Stimulated activated CD8-positive, alpha-beta memory T cell treated with anti-CD3 and anti-CD28 coated beads, Interleukin-4, amount 100 ng/mL, for 48 hours (primary cell): ENCODE measurements at regions not wholly inside any gene's neighbourhood (a gene's known extent, or its start where the extent isn't known, plus 50 kb on each side); places are given as distances from the start of the nearest gene placed in this dataset.

Experiments
- DNase-seq: peaks from one replicate; pipeline ENCODE4 v3.0.0-alpha.2; 2020

DNA sequence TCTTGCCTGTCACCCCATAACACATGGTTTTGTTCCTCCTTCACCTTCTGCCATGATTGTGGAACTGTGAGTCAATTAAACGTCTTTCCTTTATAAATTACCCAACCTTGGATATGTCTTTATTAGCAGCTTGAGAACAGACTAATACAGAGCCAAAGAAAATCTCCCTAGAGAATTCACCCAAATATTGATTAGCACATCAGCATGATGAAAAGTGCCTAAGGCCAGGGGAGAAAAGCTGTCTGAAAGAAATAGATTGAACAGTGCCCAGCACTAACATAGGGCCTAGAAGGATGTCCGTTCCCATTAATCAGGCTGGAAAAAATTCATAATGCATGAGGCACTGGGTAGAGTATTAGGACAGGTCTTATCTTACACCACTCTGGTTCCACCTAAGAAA lies 111.9 kb upstream of the CALN1 start:
- DNase-seq, result no peak

DNA sequence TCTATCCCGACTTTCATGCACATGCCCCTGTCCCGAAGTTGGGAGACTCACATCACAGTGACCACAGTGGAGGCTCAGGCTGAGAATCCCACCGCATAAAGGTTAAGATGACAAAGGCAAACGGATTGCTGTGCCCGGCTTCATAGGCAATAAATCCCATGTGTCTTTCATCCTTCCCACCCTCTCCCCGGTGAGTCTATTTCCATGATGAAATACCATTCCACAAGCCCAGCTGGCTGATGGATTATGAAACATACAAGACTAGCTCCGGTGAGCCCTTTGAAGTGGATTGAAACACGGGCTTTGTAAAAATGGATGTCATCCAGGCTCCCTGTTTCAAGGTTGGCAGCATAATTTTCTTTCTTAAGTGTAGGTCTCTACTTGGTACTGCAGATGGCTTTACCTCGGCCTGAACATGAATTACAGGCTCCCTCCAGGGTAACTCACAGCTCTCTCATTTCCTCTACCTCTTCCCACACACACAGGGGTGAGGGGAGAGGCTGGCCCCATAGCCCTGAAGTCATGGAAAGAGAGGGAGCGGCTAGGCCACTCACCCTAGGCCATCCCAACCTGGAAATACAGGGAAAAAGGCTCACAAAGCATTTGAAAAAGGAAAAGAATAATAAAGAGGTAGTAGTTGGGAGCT lies 92.0 kb upstream of the CALN1 start:
- DNase-seq, result no peak

DNA sequence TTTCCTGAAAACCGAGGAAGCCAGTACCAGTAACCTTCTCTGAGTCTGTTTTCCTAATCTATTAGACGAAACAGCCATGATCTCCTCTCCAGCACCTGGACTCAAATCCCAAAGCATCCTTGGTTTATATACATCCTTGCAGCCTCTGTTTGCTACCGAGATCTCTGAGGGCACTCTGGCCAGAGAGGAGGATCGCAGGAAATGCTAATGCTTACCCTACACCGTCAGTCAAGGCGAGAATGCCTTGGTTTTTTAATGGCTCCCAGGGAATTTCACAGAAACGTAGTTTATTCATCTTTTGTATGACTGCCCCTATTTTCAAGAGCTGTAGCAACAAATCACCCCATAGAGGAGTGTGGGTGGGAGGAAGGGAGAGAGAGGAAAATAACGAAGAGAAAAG lies 91.5 kb upstream of the CALN1 start:
- no peak for DNase-seq

DNA sequence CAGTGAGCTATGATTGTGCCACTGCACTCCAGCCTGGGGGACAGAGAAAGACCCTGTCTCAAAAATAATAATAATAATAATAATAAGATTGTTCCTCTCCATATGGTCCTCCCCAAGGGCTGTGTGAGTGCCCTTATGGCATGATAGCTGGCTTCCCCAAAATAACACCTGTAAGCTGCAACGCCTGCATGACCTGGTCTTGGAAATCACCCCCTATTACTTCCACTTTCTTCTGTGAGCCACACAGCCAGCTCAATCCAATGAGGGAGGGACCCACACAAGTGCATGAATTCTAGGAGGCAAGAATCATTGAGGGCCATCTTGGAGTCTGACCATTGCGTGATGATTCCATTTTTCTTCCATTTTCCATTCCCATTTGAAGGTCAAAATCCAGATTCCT lies 82.7 kb upstream of the CALN1 start:
- no peak for DNase-seq

DNA sequence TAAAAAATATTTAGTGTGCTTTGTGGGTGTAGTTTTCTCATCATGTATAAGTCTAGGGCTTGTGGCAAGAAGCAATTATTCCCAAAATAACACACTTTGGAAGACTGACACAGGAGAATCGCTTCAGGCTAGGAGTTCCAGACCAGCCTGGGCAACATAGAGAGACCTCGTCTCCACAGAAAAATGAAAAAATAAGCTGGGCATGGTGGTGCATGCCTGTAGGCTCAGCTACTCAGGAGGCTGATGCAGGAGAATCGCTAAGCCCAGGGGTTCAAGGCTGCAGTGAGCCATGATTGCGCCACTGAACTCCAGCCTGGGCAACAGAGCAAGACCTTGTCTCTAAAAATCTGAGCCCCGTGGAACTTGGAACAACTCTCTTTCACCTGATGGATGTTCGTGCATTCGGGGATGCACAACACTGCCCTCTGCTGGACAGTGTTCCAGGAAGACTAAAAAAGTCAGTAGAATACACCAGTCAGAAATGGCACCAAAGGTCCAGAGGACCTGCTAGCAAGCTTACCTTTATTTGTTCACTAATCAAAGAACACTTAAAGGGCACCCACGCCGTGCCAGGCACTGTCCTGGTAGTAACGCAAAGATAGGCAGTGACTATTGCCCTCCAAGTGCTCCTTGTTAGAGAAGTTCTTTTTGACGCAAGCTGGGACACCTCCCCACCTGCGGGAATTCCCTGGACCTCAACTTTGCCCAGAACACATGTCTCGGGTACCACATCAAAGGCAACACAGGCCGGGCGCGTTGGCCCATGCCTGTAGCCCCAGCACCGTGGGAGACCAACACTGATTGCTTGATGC lies 81.9 kb upstream of the CALN1 start:
- peak; percentile 79 for DNase-seq

DNA sequence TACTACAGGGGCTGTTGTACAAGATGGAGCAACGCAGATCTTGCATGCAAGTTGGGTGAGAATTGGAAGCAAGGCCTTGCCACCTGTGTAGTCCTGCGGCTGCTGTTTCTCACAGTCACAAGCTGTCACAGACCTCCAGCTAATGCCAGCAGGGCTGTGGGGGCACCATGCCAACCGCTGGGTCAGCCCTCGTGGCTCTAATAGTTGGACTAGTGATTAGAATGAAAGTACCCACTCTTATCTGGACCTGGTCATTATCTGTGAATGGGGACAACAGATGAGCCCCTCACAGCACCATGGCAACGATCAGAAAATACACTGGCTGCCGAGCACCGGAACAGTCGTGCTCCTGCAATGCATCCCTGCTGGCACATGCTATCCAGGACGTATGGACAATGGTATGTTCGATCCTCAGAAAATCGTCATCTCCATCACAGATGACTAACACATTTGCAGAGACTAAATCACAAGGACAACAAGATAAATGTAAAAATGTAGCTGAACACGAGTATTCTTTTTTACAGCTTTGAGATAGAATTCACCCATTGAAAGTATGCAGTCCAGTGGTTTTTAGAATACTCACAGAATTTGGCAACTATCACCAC lies 80.4 kb upstream of the CALN1 start:
- DNase-seq, result no peak

DNA sequence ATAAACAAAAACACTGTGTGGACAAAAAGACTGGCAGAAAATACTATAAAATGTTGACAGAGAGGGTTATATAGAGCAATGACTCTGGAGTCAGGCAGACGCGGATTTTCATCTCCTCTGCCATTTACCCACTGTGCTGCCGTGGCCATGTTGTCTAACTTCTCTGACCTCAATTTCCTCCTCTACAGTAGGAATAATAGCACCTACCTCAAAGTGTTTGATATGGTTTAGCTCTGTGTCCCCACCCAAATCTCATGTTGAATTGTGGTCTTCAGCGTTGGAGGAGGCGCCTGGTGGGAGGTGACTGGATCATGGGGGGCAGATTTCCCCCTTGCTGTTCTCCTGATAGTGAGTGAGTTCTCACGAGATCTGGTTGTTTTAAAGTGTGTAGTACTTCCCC lies 78.2 kb upstream of the CALN1 start:
- DNase-seq, result no peak

DNA sequence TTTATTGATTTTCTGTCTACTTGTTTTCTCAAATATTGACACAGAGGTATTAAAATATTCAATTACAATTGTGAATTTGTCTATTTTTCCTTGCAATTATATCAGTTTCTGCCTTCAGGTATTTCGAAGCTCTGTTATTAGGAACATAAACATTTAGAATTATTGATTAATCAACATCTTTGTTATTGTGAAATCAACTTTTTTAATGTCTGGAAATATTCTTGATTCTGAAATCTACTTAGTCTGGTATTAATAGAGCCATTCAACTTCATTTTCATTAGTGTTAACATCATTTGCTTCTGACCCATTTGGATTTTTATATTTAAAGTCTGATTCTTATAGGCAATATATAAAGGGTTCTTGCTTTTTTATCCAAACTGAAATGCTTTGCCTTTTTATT lies 69.8 kb upstream of the CALN1 start:
- no peak for DNase-seq

DNA sequence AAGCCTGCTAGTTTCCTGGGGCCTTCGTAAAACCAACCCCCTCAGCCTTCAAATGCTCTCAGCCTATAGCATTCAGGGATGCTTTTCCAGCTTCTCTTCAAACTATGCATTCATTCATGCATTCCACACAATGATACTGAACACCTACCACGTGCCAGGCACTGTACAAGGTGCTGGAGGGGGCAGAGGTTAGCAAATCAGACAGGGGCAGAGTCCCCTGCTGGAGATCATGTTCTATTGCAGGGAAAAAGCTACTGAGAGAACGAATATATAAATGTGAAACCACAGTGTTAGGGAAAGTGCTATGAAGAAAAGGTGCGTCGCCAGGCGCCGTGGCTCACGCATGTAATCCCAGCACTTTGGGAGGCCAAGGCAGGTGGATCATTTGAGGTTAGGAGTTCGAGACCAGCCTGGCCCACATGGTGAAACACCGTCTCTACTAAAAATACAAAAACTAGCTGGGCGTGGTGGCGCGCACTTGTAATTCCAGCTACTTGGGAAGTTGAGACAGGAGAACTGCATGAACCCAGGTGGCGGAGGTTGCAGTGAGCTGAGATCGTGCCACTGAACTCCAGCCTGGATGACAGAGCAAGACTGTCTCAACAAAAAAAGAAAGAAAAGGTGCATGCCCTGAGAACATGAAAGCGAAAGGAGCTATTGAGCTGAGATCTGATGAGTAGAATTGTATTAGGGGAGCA lies 64.6 kb upstream of the CALN1 start:
- DNase-seq, result peak; percentile 7

DNA sequence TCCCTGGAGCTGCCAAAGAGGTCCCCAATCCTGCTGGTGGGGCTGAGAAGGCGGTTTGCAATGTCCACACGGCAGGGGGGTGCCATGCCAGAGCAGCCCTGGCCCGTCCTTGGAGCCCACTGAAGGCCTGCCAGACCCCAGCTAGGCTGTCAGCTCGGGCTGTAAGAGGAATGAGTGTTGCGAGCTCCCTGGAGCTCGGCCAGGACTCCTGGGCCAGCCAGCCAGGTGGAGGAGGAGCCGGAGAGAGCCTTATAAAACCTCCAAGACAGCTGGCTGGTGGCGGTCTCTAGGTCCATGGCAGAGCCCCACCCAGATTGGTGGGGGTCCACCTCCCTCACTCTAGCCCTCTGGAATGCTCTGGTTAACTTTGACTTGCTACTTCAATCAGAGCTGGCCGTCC lies 55.1 kb upstream of the CALN1 start:
- DNase-seq, result no peak

DNA sequence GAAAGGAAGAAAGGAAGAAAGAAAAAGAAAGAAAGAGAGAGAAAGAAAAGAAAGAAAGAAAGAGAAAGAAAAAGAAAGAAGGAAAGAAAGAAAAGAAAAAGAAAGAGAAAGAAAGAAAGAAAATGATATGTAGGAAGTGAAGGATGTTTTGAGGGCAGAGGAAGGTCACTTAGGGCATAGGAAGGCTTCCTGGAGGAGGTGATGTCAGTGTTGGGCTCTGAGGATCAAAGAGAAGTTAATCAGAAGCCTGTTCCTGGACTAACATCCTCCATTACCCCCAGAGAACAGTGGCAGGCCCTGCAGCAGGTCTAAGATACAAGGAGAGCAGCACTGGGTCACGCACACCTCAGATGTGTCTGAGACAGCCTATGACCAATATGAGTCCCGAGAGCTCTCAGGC lies 54.7 kb upstream of the CALN1 start:
- no peak for DNase-seq

DNA sequence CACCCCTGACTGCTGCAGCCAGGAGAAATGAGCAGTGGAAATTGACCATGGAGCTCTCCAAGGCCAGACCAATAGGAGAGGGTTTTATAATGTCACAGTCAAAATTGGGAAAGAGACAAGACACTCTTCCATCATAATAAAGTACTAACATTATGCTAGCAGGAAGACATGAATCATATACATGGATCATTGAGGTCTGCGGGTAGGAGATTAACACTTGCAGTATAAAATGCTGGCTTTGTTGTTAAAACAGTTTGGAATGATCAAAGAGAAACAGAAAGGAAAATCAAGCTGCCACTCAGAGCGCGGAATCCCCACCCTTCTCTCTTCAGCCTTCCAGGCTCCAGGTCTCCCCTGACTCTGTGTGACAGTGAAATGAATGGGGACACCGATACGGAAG lies 53.4 kb upstream of the CALN1 start:
- DNase-seq, result no peak

DNA sequence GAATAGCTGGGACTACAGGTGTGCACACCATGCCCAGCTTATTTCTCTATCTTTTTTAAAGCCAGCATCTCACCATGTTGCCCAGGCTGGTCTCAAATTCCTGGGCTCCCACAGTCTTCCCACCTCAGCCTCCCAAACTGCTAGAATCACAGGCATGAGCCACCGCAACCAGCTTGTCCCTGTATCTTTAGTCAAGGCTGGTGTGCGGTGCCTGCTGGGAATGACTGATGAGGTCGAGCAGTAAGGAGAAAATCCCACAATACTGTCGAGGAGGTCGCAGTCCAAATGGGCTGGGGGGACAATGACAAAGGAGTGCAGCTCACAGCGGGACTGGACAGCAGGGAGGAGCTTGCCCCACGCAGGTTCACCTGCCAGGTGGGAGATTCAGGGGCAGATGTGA lies 50.2 kb upstream of the CALN1 start:
- no peak for DNase-seq
